Activated CD4-positive, alpha-beta T cell treated with anti-CD3 and anti-CD28 coated beads for 36 hours (primary cell): ENCODE measurements at regions not wholly inside any gene's neighbourhood (a gene's known extent, or its start where the extent isn't known, plus 50 kb on each side); places are given as distances from the start of the nearest gene placed in this dataset.

Experiments
- ATAC-seq: fragments of 200-7000 bp; cut with Tn5 transposase; one replicate; pipeline ENCODE4 v1.10.0; 2021; ENCODE audit warnings: mild to moderate bottlenecking, moderate library complexity
- CTCF ChIA-PET: fragments of 350-600 bp; sonication (Branson Sonifier 250); formaldehyde crosslinking; loops from one replicate; lab custom pipeline; 2021; ENCODE audit warnings: antibody characterized with exemption; lab: Charles Lee
- POLR2A ChIA-PET: fragments of 350-600 bp; sonication (Branson Sonifier 250); formaldehyde crosslinking; loops from one replicate; lab custom pipeline; 2021; ENCODE audit warnings: antibody characterized with exemption, inconsistent platforms; lab: Charles Lee
- DNase-seq: peaks from one replicate; pipeline ENCODE4 v3.0.0-alpha.2; 2020
- H3K27ac Mint-ChIP-seq: one replicate; pipeline ENCODE4 v1.8.0; 2021; ENCODE audit warnings: mixed read lengths
- H3K27me3 Mint-ChIP-seq: one replicate; pipeline ENCODE4 v1.8.0; 2021; ENCODE audit warnings: mixed read lengths
- H3K36me3 Mint-ChIP-seq: one replicate; pipeline ENCODE4 v1.8.0; 2021; ENCODE audit warnings: low read depth, mixed read lengths
- H3K4me1 Mint-ChIP-seq: one replicate; pipeline ENCODE4 v1.8.0; 2021; ENCODE audit warnings: mixed read lengths
- H3K4me3 Mint-ChIP-seq: one replicate; pipeline ENCODE4 v1.8.0; 2021; ENCODE audit warnings: mild to moderate bottlenecking, moderate library complexity, mixed read lengths
- H3K9me3 Mint-ChIP-seq: one replicate; pipeline ENCODE4 v1.8.0; 2021; ENCODE audit warnings: low read depth, mixed read lengths
- intact Hi-C, 2 experiments: fragments of 100-400 bp; cut with DNase I in 1 of 2; cut with micrococcal nuclease in 1 of 2; formaldehyde crosslinking; loops; one replicate each; pipeline versions ENCODE4 v1.14.2 to v1.15.1; 2022 to 2024; cut with DNase I, micrococcal nuclease

DNA sequence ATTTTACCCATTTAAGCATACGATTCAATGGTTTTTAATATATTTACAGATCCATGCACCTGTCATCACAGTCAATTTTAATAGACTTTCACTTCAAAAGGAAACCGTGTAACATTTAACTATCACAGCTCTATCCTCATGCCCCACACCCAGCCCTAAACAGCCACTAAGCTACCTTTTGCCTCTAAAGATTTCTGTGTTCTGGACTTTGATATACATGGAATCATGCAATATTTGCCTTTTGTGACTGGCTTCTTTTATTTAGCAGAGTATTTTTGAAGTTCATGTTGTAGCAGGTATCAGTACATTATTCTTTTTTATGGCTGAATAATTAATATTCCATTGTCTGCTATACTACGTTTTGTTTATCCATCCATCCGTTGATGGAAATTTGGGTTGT, 50.3 kb upstream of the STX16 start:
- H3K27me3 Mint-ChIP-seq: peaks cover 2% of the 10 kb centered on the region
- no peaks in the 10 kb centered on the region for H3K4me1 Mint-ChIP-seq
- intact Hi-C loops: no loop called here
- ChIA-PET CTCF (interaction anchor here (1.1 kb wide), 1 partner anchor 50 kb away, joined by 3 read pairs; the partner anchor contains the start of gene STX16), POLR2A (no interaction called here)
- H3K36me3 Mint-ChIP-seq: no peaks in the 10 kb centered on the region
- no peak overlapping the region for H3K27ac Mint-ChIP-seq
- no peaks in the 10 kb centered on the region for H3K9me3 Mint-ChIP-seq
- no peak overlapping the region for H3K4me3 Mint-ChIP-seq
- DNase-seq: no peak
- ATAC-seq: no peak

DNA sequence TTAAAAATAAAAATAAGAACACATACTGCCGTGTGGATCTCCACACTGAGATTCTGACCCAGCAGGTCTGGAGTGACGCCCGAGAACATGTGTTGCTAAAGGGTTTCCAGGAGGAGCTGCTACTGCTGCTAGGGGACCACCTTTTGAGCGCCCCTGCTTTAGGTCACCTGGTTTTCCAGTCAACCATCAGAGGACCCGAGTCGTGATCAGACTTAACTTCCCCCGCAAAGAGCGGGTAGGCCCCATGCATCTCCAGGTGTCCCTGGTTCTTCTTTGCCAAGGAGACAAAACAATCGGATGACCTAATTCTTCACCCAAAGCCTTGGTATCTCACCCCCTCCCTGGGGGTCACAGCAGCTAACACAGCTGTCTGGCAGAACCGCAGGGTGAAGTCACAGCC, 51.1 kb upstream of the STX16 start:
- no peaks in the 10 kb centered on the region for H3K9me3 Mint-ChIP-seq
- DNase-seq (no peak), ATAC-seq (no peak)
- CTCF ChIA-PET: interaction anchor here (1.1 kb wide), 1 partner anchor 51 kb away, joined by 3 read pairs; the partner anchor contains the start of gene STX16
- intact Hi-C loops: no loop called here
- POLR2A ChIA-PET: no interaction called here
- H3K27ac Mint-ChIP-seq: no peak overlapping the region
- no peaks in the 10 kb centered on the region for H3K4me1 Mint-ChIP-seq
- H3K36me3 Mint-ChIP-seq: no peaks in the 10 kb centered on the region
- peaks cover 2% of the 10 kb centered on the region for H3K27me3 Mint-ChIP-seq
- H3K4me3 Mint-ChIP-seq: no peak overlapping the region

DNA sequence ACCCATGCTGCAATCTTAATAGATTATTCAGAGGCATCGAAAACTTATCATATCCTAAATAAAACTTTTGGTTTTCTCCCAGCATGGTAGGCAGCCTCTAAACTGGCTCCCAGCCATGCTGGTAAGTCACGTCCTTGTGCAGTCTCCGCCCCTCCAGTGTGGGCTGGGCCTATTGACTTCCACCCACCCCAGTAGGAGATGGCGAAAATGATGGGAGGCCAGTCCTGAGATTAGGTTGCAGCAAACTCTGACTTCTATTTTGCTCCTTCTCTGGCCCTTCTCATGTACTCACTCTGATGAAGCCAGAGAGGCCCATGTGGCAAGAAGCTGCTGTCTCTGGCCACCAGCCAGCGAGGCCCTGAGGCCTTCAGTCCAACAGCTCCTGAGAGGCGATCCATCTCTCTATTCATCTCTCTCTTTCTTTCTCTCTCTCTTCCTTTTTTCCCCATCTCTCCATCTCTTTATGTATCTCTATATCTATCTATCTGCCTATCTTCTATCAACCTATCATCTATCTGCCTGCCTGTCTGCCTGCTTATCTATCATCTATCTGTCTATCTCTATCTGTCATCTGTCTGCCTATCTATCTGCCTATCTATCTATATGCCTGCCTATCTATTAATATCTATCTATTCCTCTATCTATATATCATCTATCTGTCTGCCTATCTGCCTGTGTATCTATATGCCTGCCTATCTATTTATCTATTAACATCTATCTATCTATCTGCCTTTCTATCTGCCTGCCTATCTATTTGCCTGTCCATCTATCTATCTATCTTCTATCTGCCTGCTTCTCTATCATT, 52.7 kb upstream of the STX16 start:
- no peaks in the 10 kb centered on the region for H3K9me3 Mint-ChIP-seq
- intact Hi-C loops: no loop called here
- no peaks in the 10 kb centered on the region for H3K36me3 Mint-ChIP-seq
- H3K27ac Mint-ChIP-seq: no peak overlapping the region
- ATAC-seq (no peak), DNase-seq (peak; percentile 9)
- POLR2A ChIA-PET: interaction anchor here (0.6 kb wide), 1 partner anchor 58 kb away, joined by 3 read pairs; no protein-coding TSS in a partner anchor
- CTCF ChIA-PET: interaction anchor here (0.6 kb wide), 1 partner anchor 814 kb away, joined by 3 read pairs; no protein-coding TSS in a partner anchor
- H3K4me3 Mint-ChIP-seq: no peak overlapping the region
- H3K4me1 Mint-ChIP-seq: no peaks in the 10 kb centered on the region
- H3K27me3 Mint-ChIP-seq: peaks cover 3% of the 10 kb centered on the region

DNA sequence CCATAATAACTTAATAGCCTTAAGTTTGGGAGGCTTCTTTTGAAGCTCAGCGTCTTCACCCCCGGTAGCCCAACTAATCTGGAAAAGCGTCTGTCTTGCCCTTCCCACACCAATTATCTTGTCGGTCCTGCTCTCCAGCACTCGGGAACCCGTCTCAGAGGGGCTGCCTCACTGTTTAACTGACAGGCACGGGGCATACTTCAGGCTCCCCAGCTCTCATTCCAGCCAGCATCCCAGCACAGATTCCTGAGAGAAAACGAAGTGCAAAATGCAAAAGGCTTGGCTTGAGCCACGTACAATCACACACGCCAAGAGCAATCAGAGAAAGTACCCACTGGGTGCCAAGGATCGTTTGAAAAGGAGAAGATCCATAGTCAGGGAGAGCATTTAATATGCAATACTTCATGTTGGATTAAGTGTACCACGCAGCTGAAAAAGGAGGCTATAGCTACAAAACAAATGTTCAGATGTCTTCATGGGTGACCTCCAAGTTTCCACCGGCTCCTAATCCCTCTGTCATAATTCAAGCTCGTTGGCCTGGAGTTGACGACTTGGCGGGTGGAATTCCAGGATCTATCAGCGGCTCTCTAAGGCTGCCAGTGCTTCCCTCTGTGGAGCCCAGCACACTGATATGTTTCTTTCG, 53.7 kb upstream of the STX16 start:
- CTCF ChIA-PET: interaction anchor here (0.6 kb wide), 1 partner anchor 363 kb away, joined by 5 read pairs; no protein-coding TSS in a partner anchor
- H3K4me1 Mint-ChIP-seq: no peaks in the 10 kb centered on the region
- intact Hi-C loops: no loop called here
- peaks cover 6% of the 10 kb centered on the region for H3K27me3 Mint-ChIP-seq
- no peaks in the 10 kb centered on the region for H3K36me3 Mint-ChIP-seq
- H3K9me3 Mint-ChIP-seq: no peaks in the 10 kb centered on the region
- H3K4me3 Mint-ChIP-seq: no peak overlapping the region
- DNase-seq: no peak
- no peak overlapping the region for H3K27ac Mint-ChIP-seq
- POLR2A ChIA-PET: interaction anchor here (0.6 kb wide), 1 partner anchor 57 kb away, joined by 3 read pairs; no protein-coding TSS in a partner anchor
- ATAC-seq: no peak

DNA sequence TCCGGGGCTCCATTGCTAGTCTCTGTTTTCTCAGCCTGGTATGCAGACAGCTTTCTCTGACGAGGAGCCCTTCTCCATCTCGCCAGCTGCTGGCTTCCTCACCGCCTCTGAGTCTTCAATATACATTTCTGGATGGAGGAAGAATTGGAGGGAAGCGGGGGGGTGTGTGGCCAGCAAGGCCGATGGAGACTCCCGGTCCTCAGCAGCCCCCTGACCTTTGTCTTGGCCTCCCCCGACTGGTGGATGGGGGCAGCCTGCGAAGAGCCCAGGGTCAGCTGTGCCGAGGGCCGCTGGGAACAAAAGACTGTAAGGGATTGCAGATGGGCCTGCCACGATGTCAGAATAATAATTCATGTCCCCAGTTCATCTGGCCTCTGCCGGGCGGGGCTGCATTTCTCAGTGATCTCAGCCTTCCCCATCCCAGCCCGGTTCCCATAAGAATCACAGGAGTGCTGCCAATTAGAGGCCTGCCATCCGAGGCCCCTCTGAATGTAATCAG, 54.3 kb upstream of the STX16 start:
- H3K4me1 Mint-ChIP-seq: no peaks in the 10 kb centered on the region
- H3K36me3 Mint-ChIP-seq: no peaks in the 10 kb centered on the region
- intact Hi-C loops: no loop called here
- no peak overlapping the region for H3K27ac Mint-ChIP-seq
- no peak overlapping the region for H3K4me3 Mint-ChIP-seq
- H3K9me3 Mint-ChIP-seq: no peaks in the 10 kb centered on the region
- DNase-seq (no peak), ATAC-seq (no peak)
- ChIA-PET POLR2A (interaction anchor here (0.6 kb wide), 1 partner anchor 28 kb away, joined by 4 read pairs; no protein-coding TSS in a partner anchor), CTCF (no interaction called here)
- H3K27me3 Mint-ChIP-seq: peaks cover 6% of the 10 kb centered on the region

DNA sequence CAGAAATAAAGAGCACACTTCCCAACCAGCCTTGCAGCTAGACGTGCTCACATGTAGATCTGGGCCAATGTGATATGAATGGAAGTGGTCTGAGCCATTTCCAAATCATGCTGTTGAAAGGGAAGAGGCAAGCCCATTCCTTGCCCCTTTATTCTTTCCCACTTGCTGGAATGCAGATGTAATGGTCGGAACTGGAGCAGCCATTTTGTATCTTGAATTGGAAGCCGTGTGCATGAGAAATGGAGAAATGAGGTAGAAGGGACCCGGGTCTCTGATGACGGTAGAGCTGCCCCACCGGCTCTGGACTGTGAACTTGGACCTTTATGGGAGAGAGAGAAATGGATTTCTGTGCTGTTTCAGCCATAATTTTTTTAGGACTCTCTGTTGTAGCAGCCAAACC, 54.8 kb upstream of the STX16 start:
- ATAC-seq: no peak
- CTCF ChIA-PET: no interaction called here

DNA sequence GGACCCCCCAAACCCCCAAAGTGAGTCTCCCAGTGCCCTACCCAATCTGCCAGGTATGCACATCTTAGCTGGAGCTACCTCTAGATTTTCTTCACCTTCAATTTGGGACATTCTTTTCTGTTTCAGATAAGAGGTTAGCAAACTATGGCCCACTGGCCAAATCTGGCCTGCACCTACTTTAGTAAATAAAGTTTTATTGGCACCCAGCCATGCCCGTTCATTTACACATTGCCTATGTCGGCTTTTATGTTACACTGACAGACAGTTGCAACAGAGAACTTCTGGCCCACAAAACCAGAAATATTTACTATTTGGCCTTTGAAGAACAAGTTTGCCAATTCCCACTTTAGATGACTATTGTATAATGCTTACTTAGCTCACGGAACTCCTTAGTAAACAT, 55.9 kb upstream of the STX16 start:
- DNase-seq (no peak), ATAC-seq (no peak)
- ChIA-PET POLR2A (no interaction called here), CTCF (no interaction called here)
- intact Hi-C loops: no loop called here
- H3K27me3 Mint-ChIP-seq: peaks cover 10% of the 10 kb centered on the region
- no peaks in the 10 kb centered on the region for H3K9me3 Mint-ChIP-seq
- H3K27ac Mint-ChIP-seq: no peak overlapping the region
- H3K36me3 Mint-ChIP-seq: no peaks in the 10 kb centered on the region
- H3K4me1 Mint-ChIP-seq: no peaks in the 10 kb centered on the region
- no peak overlapping the region for H3K4me3 Mint-ChIP-seq

More for the DNA sequence above, 54.8 kb upstream of the STX16 start:
- Mint-ChIP-seq H3K4me1 (no peaks in the 10 kb centered on the region), H3K4me3 (no peak overlapping the region), H3K27me3 (peaks cover 9% of the 10 kb centered on the region), H3K9me3 (no peaks in the 10 kb centered on the region), H3K27ac (no peak overlapping the region), H3K36me3 (no peaks in the 10 kb centered on the region)
- intact Hi-C loops: no loop called here
- POLR2A ChIA-PET: interaction anchor here (0.6 kb wide), 1 partner anchor 28 kb away, joined by 4 read pairs; no protein-coding TSS in a partner anchor
- no peak for DNase-seq

DNA sequence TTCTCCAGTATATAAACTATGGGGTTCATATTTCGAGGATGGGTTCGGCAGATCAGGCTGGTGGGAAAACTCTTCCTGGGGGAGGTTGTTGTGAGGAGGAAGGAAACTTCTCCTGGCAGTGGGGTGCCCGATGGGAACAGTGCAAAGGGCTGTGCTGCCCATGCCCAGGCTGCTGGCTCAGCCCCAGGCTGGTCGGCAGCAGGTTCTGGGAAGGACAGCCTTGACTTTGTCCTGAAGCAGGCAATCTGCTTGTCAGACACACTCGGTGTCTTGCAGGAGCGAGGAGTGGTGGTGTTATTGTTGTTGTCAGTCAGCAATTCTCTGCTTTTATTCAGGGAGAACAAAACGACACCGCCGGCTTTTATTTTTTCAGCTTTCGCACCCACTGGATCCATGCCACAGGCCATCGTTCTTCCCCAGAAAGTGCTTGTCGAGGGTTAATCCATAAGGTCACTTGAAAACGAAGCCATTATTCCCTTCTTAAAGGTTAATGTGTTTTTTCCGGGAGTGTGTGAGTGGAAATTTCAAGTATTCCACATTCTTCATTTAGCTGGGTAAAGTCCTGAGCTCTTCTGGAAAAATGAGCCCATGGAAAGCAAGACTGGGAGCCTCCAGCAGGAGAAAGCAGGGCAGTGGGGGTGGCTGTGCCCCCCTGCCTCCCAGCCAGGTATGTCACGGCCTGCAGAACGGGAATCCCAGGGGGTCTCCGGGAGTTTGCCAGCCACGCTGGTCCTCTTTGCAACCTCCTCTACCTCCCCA, 57.0 kb upstream of the STX16 start:
- ATAC-seq: no peak
- no peak for DNase-seq
- no peaks in the 10 kb centered on the region for H3K4me1 Mint-ChIP-seq
- POLR2A ChIA-PET: no interaction called here
- H3K9me3 Mint-ChIP-seq: no peaks in the 10 kb centered on the region
- intact Hi-C loops: no loop called here
- CTCF ChIA-PET: interaction anchor here (1.0 kb wide), 1 partner anchor 9 kb away, joined by 5 read pairs; no protein-coding TSS in a partner anchor
- H3K36me3 Mint-ChIP-seq: no peaks in the 10 kb centered on the region
- H3K27me3 Mint-ChIP-seq: peaks cover 13% of the 10 kb centered on the region
- no peak overlapping the region for H3K4me3 Mint-ChIP-seq
- no peak overlapping the region for H3K27ac Mint-ChIP-seq

DNA sequence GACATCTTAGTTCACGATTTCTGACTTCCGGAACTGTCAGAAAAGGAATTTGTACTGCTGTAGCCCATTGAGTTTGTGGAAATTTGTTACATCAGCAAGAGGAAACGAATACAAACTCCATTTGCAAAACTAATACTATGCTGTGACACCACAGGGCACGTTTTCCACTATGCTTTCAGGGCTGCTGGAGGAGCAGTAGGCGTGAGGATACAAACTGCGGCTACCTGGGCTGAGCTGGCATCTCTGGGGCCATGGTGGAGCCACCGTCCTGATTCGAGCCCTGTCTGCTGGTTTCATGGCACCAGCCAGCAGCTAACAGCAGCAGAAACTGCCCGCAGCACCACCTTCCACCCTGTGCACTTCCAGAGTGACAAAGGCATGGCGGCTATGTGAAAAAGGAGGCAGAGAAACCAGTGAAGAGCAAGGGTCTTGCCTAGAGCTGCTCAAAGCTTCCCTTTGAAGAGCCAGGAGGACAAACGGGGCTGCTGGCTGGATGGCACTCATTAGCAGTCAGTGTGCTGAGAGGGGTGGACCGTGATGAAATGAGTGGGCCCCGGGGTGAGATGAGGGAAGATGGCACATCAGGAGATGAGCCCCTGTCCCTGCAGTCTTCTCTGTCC, 58.9 kb upstream of the STX16 start:
- CTCF ChIA-PET: no interaction called here
- H3K27me3 Mint-ChIP-seq: peaks cover 15% of the 10 kb centered on the region
- no peak overlapping the region for H3K27ac Mint-ChIP-seq
- POLR2A ChIA-PET: no interaction called here
- no peaks in the 10 kb centered on the region for H3K36me3 Mint-ChIP-seq
- ATAC-seq (no peak), DNase-seq (no peak)
- H3K4me3 Mint-ChIP-seq: no peak overlapping the region
- intact Hi-C loops: no loop called here
- no peaks in the 10 kb centered on the region for H3K4me1 Mint-ChIP-seq
- no peaks in the 10 kb centered on the region for H3K9me3 Mint-ChIP-seq

DNA sequence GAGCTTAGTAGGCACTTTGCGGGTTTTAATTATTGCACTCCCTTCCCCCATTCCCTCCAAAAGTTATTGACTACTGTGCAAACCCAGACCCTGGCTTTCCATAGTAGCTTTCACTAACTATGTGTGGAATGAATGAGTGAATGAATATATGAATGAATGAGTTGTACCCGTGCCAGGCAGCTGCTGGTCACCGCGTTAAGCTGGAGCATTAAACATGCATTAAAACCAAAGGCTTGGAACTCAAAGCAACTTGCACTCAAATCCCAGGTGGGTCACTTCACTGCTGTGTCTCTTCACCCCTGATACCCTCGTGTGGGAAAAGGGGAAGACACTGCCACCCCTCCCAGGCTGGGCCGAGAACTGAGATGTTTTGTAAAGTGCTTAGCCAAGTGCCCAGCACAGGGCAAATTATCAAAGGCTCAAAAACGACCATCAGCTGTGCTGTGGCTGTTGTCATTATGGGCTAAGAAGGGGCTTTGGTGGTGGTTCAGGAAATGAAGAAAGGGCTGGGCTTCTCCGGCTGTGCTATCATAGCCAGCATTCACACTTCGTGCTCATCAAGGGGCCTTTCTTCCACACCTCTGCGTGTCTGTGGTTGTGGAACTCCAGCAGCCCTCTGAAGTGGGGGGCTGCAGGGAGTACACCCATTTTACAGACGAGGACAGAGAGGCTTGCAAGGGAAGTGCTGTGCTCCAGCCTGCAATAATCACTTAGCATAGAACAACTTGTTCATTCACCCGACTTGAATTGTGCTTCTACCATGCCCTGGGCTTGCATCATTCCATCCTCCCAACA, 60.2 kb upstream of the STX16 start:
- H3K36me3 Mint-ChIP-seq: no peaks in the 10 kb centered on the region
- no peak overlapping the region for H3K27ac Mint-ChIP-seq
- ATAC-seq (no peak), DNase-seq (no peak)
- H3K9me3 Mint-ChIP-seq: no peaks in the 10 kb centered on the region
- intact Hi-C loops: no loop called here
- ChIA-PET POLR2A (no interaction called here), CTCF (interaction anchor here (0.6 kb wide), 1 partner anchor 26 kb away, joined by 3 read pairs; no protein-coding TSS in a partner anchor)
- no peaks in the 10 kb centered on the region for H3K4me1 Mint-ChIP-seq
- H3K27me3 Mint-ChIP-seq: peaks cover 19% of the 10 kb centered on the region
- H3K4me3 Mint-ChIP-seq: no peak overlapping the region
